NCI-H345 treated with DMSO at 0.1 percent for 48 hours (cell line): ENCODE measurements at regions not wholly inside any gene's neighbourhood (a gene's known extent, or its start where the extent isn't known, plus 50 kb on each side); places are given as distances from the start of the nearest gene placed in this dataset.

Experiments used
- DNase-seq: peaks from one replicate; lab custom pipeline; 2025; ENCODE audit not compliant: unreplicated experiment; lab: John Stamatoyannopoulos, UW

DNA sequence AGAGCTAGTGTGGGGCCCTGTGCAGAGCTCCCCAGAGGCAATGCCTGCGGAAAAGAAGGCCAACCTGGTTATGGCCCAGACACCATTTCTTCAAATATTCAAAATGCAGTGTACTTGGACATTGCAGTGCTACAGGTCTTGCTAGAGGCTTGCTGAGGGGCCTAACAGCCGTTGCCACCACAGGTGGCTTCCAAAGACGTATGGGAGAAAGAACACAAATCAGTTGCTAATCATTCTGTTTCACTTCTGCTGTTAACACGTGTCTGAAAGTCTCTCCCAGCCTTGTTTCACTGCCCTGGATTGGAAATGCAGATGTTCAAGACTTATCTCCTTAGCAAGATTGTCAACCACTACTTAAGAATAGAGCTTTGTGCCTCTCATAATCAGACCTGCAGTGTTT is 925.9 kb downstream of the GALC start:
- DNase-seq, result no peak

DNA sequence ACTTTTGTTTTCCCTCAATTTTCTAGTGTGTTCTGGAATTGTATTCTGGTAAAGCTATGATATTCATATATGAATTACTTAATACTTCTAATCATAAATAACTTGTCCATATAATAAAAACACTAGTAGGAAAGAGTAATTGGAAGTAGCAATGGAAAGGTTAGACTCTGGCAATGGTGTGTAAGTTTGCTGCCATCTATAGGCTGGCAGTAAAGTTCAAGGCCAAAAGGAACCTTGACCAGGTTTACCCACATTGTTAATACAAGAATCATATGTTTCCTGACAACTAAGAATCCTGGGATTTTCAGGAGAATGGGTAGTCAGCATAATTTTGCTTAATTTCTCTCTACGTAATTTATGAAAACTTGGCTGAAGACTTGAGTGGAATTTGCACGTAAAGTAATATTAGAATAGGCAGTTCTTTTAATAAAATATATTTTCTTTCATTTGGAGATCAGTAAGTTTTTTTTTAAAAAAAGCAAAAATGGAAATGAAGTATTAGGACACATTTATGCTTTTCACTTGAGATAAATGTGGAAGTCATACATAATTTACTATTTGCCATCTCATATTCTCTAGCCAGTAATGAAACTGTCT is 926.7 kb downstream of the GALC start:
- DNase-seq, result peak; percentile 10

DNA sequence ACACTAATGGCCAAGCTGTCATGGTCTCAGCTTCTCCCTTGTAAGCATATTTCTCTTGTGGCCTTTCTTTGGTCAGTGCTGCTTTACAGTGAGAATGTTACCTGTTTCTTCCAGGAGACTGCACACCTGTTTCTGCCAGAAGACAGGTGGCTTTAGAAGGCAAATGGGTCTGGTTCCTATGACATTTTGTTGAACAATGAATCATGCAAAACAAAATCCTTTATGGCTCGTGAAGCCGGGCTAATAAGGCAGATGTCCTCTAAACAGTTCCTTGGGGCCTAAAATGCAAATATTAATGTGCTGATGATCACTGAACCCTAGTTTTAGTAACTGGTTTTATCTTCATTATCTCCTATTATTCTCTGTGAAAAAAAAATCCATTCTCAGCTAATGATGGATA is 927.6 kb downstream of the GALC start:
- no peak for DNase-seq

DNA sequence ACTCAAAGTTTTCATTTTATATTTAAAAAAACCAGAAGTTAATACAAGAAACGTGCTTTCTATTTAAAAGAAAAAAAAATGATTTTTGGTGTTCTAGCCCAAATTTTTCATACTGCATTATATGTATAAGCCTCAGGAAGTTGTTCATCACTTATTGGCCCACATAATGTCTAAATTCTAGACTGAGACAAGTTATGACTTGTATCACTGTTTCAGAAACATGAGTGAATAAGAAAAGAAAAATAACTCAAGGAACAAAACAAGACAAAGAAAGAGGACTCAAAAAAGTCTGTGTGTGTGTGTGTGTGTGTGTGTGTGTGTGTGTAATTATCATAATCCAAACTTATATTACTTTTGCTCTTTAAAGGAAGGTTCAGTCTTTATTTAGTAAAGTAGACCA is 929.8 kb downstream of the GALC start:
- DNase-seq, result no peak

DNA sequence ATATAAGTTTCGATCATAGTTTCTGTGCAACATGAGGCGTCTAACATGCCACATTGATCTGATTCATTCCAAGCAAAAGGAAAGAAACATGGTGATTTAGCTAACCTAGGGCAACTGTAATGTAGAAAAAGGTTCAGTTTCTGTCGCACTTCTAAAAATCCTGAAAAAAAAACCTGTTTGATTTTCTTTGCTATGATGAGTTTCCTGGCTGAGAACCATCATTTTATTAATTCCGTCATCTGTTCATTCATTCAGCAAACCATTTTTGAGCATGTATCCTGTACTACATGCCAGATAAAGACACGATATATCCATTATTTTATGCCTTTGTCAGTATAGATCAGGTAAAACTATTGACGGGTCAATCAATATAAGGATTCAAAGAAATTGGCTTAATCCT is 932.6 kb downstream of the GALC start:
- no peak for DNase-seq

DNA sequence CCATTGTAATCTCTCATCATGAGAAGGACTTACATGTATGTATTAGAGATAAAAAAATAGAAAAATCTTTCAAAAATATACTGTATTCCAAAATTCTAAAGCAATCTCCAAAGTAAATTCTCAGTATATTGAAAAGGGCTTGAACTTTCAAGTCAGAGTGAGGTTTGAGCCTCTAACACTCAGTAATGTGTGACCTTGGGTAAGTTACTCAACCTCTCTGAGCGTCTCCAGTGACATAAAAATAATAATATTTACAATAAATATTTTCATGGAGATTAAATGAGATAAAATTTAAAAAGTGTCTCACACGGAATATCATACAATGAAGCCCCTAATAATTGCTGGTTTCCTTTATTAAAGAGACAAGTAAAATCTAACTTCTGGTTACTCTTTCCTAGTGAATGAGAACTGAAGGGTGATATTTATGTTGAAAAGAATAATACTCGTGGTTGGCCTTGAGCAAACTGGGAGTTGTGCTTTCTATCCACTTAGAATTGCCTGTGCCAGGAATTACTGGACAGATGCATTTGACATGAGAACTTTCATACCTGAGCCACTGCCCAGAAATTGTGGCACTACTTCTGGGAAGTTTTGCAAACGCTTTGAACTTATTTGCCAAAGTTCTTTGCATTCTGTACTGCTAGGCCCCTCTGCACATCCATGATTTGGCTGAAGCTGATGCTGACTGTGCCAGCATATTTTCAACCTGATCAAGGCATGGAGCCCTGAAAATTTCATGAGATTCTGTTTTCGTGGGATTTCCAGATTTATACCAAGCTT is 933.7 kb downstream of the GALC start:
- DNase-seq, result no peak

DNA sequence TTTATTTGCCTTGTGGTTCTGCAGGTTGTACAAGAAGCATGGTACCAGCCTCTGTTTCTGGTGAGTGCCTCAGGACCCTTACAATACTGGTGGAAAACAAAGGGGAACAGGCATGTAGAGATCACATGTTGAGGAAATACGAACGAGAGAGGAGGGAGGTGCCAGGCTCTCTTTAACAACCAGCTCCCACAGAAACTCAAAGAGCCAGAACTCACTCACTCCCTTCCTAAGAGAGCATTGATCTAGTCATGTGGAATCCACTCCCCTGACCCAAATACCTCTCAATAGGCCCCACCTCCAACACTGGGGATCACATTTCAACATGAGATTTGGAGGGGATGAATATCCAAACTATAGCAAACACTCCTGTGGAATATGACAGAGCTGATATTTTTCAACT is 938.0 kb downstream of the GALC start:
- DNase-seq, result no peak

DNA sequence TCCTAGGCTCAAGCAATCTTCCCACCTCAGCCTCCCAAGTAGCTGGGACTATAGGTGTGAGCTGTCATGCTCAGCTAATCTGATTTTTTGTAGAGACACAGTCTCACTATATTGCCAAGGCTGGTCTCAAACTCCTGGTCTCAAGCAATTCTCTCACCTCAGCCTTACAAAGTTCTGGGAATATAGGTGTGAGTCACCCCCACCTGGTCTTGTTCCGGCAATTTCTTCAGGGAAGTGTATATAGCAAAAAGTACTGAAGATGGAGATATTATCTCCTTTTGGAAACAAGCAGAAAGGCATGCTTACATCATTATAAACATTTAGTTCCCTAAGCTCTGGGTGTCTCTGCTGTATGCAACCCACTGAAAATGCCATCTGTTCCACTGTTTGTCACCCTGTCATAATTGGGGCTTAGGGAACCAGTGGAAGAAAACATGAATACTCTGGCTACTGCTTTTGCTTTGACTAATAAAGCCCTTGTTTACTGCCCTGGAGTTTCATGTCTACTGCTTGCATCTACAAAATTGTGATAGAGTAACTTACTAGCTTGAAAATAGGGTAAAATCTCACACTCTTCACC is 940.2 kb downstream of the GALC start:
- no peak for DNase-seq

DNA sequence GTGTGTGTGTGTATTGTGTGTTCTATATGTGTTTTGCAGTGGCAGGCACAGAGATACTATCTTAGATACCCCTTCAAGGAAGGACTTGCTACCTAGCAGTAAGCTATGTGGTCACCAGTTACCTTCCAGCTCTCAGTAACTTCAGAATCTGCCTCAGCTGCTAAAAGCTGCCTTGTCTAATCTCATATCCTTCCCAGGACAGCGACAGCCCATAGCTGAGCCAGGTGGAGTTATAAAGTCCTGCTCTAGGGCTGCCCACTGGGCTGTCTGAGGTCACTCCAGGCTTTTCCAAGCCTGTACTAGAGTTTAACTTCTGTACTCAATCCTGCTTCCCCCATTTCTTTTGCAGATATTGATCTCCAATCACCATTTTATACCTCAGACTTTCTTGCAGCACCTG is 942.6 kb downstream of the GALC start:
- DNase-seq, result no peak

DNA sequence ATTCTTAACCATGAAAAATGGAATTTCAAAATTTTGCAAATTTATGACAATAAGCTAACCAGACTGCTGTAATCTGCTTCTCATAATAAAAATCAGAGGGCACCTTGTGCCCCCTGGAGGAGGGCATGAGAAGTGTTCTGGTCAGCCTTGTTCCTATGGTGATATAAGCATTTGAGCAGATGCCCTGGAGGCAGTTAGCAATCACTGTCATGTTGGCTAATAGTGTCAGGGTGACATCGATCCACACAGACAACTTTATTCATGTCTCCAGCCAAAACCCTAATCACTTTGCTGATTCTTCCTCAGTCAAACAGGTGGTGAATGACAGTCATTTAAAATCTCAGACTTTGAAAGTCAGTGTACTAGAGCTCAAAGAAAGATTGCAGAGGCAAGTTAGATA is 943.0 kb downstream of the GALC start:
- DNase-seq, result peak; percentile 35

DNA sequence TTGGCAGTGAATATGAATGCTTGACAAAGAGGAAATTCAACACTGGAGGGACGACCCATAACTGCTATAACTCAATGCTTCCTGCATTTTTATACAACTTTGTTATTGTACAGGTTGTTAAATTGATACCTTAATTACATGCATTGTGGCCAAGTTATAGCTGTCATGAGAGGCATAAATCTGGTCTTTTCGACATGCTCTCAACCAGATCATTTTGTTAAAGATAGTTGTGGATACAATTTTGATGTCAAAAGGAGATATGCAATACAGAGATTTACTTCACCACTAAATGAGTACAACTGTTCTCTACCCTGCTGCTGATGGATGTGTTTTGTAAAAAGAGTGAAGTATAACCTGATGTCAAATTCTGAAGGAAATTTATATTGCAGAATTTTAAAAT is 946.0 kb downstream of the GALC start:
- no peak for DNase-seq

DNA sequence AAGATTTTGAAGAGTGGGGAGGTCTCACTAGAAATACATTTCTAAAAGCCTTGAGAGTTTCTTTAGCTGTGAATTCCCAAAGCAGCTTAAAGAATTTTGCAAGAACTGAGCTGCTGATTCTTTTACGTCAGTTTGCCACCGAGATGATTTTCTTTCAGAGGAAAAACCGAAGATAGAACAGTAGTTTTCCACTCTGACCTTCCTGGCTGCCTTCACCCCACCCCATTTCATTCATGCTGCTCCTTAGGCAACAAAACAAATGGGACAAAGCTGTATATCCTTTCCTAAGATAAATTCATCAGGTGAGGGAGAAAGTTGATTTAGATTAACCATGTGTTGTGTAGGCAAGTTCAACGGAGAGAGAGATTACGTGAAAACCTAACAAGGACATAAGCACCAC is 947.0 kb downstream of the GALC start:
- DNase-seq, result no peak

DNA sequence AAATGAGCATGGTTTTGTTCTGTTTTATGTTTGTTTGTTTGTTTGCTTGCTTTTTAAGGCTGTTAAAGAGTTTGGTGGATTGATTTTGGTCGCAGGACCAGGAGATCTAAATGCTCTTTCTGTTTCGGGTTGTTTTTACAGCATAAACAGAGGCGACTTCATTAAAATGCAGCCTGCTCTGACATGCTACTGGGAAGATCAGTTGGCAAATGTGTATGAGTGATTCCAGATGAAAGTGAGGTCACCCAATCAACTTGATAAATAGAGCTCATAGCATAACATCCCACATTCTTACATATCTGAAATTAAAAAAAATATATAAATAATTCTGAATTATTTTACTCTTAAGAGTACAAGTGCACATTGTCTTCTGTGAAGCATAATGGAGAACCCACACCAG is 947.7 kb downstream of the GALC start:
- DNase-seq, result no peak

DNA sequence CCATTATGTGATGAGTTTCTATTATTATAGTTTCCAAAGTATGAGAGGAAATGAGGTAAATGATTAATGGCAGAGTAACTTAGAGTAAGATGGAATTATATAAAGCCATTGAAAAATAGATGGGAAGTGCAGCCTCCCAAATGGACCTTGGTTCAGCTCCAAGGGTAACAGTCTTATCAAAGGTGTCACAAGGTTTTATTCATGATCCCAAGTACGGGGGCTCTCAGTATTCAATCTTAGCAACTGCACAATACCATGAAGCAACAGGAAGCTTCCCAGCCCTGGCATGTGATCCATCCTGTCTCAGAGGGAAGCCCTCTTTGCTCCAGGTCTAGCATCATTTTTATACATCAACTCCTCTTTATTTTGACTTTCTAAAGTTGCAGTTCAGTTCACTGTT is 948.2 kb downstream of the GALC start:
- no peak for DNase-seq

DNA sequence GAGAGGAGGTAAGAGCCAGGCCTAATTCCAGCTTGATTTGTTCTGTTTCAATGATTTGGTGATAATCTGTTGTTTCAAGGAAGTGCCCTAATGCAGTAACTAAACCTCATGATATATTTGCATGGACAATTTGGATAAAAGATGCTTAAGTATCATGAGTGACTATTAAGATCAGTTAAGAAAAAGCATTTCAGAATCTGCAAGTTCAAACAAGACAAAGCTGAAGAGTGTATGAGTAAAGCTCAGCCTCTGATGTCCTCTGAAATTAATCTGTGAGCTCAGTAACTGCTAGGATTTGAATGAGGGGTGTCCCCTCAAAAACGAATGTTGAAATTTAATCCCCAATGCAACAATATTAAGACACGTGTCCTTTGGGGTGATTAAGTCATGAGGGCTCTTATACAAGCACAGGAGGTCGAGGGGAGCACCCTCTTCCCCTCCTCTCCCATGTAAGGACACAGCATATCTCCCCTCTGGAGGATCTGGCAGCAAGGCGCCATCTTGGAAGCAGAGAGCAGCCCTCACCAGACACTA is 949.2 kb downstream of the GALC start:
- DNase-seq, result no peak

DNA sequence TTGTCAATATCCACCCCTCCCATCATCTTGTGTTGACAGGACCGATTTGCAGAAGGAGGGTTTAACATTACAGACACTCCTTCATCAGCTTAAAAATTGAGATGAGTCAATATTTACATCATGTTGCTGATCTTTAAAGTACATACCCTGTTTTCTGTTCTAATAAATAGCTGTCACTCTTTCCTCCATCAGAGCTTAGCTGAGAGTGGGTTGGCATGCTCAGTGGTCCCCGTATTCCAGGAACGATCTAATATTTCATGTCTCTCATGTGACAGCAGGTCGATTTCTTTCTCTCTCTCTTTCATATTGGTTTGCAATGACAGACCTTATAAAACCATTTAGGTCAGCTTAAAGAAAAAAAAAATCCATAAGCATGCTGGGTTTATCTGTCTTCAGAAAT is 950.6 kb downstream of the GALC start:
- no peak for DNase-seq

DNA sequence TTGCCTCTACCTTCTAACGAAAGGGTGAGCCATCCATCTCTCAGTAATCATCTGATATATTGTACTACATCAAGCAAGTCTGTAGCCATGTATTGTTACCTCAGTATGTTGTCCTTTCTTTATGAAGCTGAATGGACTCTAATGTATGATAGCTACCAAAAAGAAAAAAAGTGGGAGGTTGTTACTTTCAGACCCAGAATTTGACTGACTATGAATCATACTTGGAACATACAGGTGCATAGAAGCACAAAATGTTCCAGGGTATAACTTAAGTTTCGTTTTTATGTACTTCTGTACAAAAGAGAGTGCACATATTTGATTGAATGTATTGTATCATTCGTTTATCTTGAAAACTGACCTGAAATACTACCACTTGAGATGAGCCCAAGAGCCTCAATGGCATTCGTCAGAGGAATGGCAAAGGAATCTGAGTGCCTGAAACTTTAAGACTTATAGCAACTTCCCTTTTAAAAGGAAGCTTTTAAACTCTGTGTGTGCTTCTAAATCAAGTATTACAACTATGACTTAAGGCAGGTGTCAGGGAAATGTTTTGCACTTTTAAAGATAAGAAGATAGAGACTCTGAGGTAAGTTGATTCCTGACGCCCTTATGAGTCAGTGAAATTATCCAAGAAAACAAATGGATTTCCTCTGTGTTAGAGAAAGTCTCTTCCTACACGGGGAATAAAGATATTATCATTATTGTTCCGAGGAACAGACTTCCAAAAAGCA is 951.5 kb downstream of the GALC start:
- no peak for DNase-seq

DNA sequence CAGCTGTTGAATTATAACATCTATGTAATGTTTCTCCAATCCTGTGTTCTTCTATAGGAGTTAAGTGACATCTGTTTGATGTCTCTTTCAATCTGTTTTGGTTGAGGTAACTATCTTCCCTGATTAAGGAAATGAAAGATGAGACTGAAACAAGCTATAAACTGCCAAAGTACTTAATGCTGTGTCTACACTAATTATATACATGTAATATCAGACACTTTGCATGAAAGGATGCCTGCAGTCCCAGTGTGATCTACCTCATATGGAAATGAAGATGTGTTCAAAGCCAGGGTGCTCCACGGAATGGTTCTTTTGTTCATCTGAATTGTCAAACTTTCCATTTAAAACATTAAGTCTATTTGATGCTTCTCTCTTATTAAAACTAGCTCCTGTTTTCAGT is 958.3 kb downstream of the GALC start:
- no peak for DNase-seq

DNA sequence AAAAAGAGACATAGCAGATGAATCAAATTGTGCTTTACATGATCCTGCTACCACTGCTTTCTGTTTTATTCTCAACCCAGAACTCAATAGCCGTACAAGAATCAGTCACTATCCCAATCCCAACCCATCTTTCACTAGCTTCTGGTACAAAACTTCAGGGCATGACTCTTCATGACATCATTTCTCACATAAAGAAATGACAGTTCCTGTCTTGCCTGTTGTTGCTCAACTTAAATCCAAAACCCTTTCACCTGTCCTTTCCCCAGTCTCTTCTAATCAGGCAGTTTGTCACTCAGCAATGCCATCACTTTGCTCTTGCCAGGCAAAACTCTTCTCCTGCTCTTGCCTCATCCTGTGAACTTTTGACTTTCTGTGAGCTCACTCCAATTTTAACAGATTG is 962.8 kb downstream of the GALC start:
- no peak for DNase-seq

DNA sequence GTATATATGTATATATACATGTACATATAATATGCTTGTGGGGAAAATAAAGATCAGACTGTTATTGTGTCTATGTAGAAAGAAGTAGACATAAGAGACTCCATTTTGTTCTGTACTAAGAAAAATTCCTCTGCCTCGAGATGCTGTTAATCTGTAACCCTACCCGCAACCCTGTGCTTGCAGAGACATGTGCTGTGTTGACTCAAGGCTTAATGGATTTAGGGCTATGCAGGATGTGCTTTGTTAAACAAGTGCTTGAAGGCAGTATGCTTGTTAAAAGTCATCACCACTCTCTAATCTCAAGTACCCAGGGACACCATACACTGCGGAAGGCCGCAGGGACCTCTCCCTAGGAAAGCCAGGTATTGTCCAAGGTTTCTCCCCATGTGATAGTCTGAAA is 972.9 kb downstream of the GALC start:
- DNase-seq, result peak; percentile 35

DNA sequence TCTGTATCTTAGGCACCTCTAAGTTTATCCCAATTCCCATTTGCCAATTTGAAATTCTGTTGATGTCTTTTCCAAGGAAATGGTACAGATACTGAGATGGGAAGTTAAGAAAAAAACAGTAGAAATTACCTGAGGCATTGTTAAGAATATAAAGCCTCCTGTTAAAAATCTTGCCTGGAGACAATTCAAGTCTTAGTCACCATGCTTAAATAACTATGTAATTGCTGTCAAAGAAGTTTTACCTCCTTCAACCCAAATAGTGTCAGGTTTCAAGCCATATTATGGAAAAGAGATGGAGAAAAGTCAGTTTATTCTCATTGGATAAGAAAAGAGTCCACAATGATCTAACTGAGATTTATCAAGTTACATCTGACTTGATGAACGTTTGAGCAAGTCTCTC is 974.7 kb downstream of the GALC start:
- no peak for DNase-seq

DNA sequence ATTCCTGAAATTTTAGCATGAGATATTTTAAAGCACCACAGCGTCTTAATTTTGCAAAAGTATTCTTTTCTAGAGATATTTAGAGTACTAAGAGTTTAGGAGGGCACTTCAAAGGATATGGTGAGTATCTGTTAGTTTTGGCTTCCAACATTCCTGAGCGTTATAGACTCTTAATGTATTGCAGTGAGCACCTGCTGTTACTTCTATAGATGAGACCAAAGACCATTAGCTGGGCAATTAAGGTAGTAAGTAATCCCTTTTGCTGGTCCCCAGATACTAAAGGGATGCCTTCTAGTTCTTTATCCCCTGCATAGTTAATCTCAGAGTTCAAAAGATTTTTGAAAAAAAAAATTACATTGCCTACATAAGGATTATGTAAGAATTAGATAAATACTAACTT is 975.6 kb downstream of the GALC start:
- DNase-seq, result no peak
